GM12878 (cell line): ENCODE measurements at regions not wholly inside any gene's neighbourhood (a gene's known extent, or its start where the extent isn't known, plus 50 kb on each side); places are given as distances from the start of the nearest gene placed in this dataset.

Source experiments
- ATAC-seq: fragments of 200-7000 bp; cut with Tn5 transposase; 3 replicates; pipeline ENCODE4 v1.9.1; 2020; ENCODE audit warnings: mild to moderate bottlenecking, moderate library complexity
- BruUV-seq: library from RNA; stranded (reverse); fragments of 400-500 nt; replicated peaks from 2 replicates; lab custom pipeline; 2021; lab: Mats Ljungman, UMichigan
- CTCF ChIA-PET: fragments of 300-600 bp; sonication (Branson Sonifier 250); formaldehyde crosslinking; extraction: SDS; loops from one replicate; lab custom pipeline; 2021; ENCODE audit warnings: inconsistent platforms; lab: Yijun Ruan, JAX
- POLR2A ChIA-PET: fragments of 350-600 bp; formaldehyde crosslinking; extraction: SDS; loops from one replicate; lab custom pipeline; 2021; ENCODE audit warnings: inconsistent platforms; lab: Charles Lee
- RAD21 ChIA-PET: fragments of 300-600 bp; sonication (Branson Sonifier 250); formaldehyde crosslinking; loops from one replicate; lab custom pipeline; 2023; ENCODE audit warnings: antibody characterized with exemption; ENCODE audit not compliant: unreplicated experiment; lab: Charles Lee
- SMC1A ChIA-PET: fragments of 300-600 bp; sonication (Branson Sonifier 250); formaldehyde crosslinking; loops from one replicate; lab custom pipeline; 2023; ENCODE audit not compliant: unreplicated experiment, uncharacterized antibody; lab: Charles Lee
- DNase-seq: peaks from one replicate; pipeline ENCODE4 v3.0.0-alpha.2; 2011; ENCODE audit warnings: low read depth, low spot score
- FAIRE-seq: peaks from 3 replicates; lab custom pipeline; 2011; peaks lifted over from hg19 to GRCh38; lab: Jason Lieb, UNC
- H2AFZ ChIP-seq: 2 replicates; pipeline ENCODE4 v1.6.0; 2011; ENCODE audit warnings: low read depth, low read length, control low read depth; ENCODE audit not compliant: control insufficient read depth
- H3K27ac ChIP-seq: 2 replicates; pipeline ENCODE4 v1.5.1; 2011; ENCODE audit warnings: control low read depth; ENCODE audit not compliant: control insufficient read depth, insufficient read depth
- H3K27me3 ChIP-seq, 2 experiments: replicated peaks in 1 of 2; 2 replicates each; pipeline versions ENCODE4 v1.6.0 to v1.6.1; 2011; ENCODE audit warnings: low read length in 1 of 2; ENCODE audit not compliant: control insufficient read depth in 2 of 2, insufficient read depth in 2 of 2
- H3K36me3 ChIP-seq, 2 experiments: 2 replicates each; pipeline ENCODE4 v1.5.1; 2011; ENCODE audit warnings: low read length in 1 of 2; ENCODE audit not compliant: control insufficient read depth in 2 of 2, insufficient read depth in 2 of 2
- H3K4me1 ChIP-seq: 2 replicates; pipeline ENCODE4 v1.6.1; 2011; ENCODE audit warnings: mild to moderate bottlenecking, low read length, moderate library complexity, mixed read lengths; ENCODE audit not compliant: control insufficient read depth, insufficient read depth
- H3K4me2 ChIP-seq: 2 replicates; pipeline ENCODE4 v1.6.0; 2011; ENCODE audit warnings: control low read depth; ENCODE audit not compliant: control insufficient read depth, insufficient read depth
- H3K4me3 ChIP-seq: fragments of 200-600 bp; sonication (generic); 2 replicates; pipeline ENCODE4 v1.5.1; 2016
- H3K79me2 ChIP-seq: 2 replicates; pipeline ENCODE4 v1.6.0; 2011; ENCODE audit warnings: low read length; ENCODE audit not compliant: control insufficient read depth, insufficient read depth
- H3K9ac ChIP-seq: 2 replicates; pipeline ENCODE4 v1.8.0; 2011; ENCODE audit warnings: low read length, control low read depth, mixed read lengths; ENCODE audit not compliant: control insufficient read depth, insufficient read depth
- H3K9me3 ChIP-seq: replicated peaks from 3 replicates; pipeline ENCODE4 v1.5.1; 2011; ENCODE audit warnings: mild to moderate bottlenecking, low read length; ENCODE audit not compliant: control insufficient read depth, insufficient read depth
- H4K20me1 ChIP-seq: 2 replicates; pipeline ENCODE4 v1.6.0; 2011; ENCODE audit not compliant: control insufficient read depth, insufficient read depth
- CHD4 ChIP-seq: fragments of 200-600 bp; sonication (generic); IDR thresholded peaks from 2 replicates; pipeline ENCODE4 v1.6.1; 2016; ENCODE audit warnings: mild to moderate bottlenecking
- CREM ChIP-seq: IDR thresholded peaks from 2 replicates; pipeline ENCODE4 v1.6.1; 2014; ENCODE audit warnings: antibody characterized with exemption, low read depth
- FOXM1 ChIP-seq: IDR thresholded peaks from 2 replicates; pipeline ENCODE4 v1.6.1; 2012; ENCODE audit warnings: low read depth, mild to moderate bottlenecking, inconsistent platforms, low read length, moderate library complexity
- HDAC2 ChIP-seq: fragments of 200-600 bp; sonication (generic); IDR thresholded peaks from 2 replicates; pipeline ENCODE4 v1.6.1; 2017
- LARP7 ChIP-seq: fragments of 450-650 bp; IDR thresholded peaks from 2 replicates; pipeline ENCODE4 v1.6.1; 2017; ENCODE audit warnings: mild to moderate bottlenecking
- MEF2A ChIP-seq: IDR thresholded peaks from 2 replicates; pipeline ENCODE4 v1.6.1; 2011; ENCODE audit warnings: low read depth, mild to moderate bottlenecking, low read length, moderate library complexity; ENCODE audit not compliant: insufficient read depth
- POLR2AphosphoS5 ChIP-seq: IDR thresholded peaks from 2 replicates; pipeline ENCODE4 v1.6.1; 2011; ENCODE audit warnings: mild to moderate bottlenecking, low read length, inconsistent platforms
- RUNX3 ChIP-seq: IDR thresholded peaks from 2 replicates; pipeline ENCODE4 v1.6.1; 2012; ENCODE audit warnings: low read length, inconsistent platforms
- SMAD1 ChIP-seq: fragments of 450-650 bp; IDR thresholded peaks from 2 replicates; pipeline ENCODE4 v1.6.1; 2018; ENCODE audit warnings: mild to moderate bottlenecking, low read depth; ENCODE audit not compliant: partially characterized antibody
- SREBF2 ChIP-seq: IDR thresholded peaks from 2 replicates; pipeline ENCODE4 v1.6.1; 2012; ENCODE audit warnings: mild to moderate bottlenecking, low read length
- TAF1 ChIP-seq: IDR thresholded peaks from 2 replicates; pipeline ENCODE4 v1.6.1; 2011; ENCODE audit warnings: mild to moderate bottlenecking, low read depth, low read length, borderline replicate concordance
- ZNF217 ChIP-seq: fragments of 450-650 bp; IDR thresholded peaks from 2 replicates; pipeline ENCODE4 v1.6.1; 2017; ENCODE audit warnings: antibody characterized with exemption, mild to moderate bottlenecking
- ZNF622 ChIP-seq: fragments of 450-650 bp; IDR thresholded peaks from 2 replicates; pipeline ENCODE4 v1.6.1; 2017; ENCODE audit warnings: mild to moderate bottlenecking, inconsistent platforms
- WGBS: methylation state at CpG from one replicate; pipeline ENCODE4 v1.1.6; 2016; ENCODE audit warnings: low lambda C conversion rate; ENCODE audit not compliant: insufficient replicate concordance, insufficient coverage; ENCODE audit errors: missing lambda C conversion rate; 5-methylcytosine and 5-hydroxymethylcytosine counted together
- in situ Hi-C: fragments of 300-500 bp; cut with MboI; formaldehyde crosslinking; loops from 9 replicates; pipeline ENCODE4 v1.14.3; 2018; ENCODE audit warnings: mixed read lengths
- intact Hi-C: fragments of 100-400 bp; cut with micrococcal nuclease; formaldehyde crosslinking; loops from one replicate; pipeline ENCODE4 v1.14.2; 2022; ENCODE audit not compliant: unreplicated experiment
- TF ChIP-seq, protein P1 (sequence below): IDR thresholded peaks from 2 replicates; pipeline ENCODE4 v1.6.1; 2012; ENCODE audit warnings: improper control_type of control experiment, low read depth, low read length; ENCODE audit not compliant: insufficient replicate concordance
- TF ChIP-seq, protein P2 (sequence below): IDR thresholded peaks from 2 replicates; pipeline ENCODE4 v1.6.1; 2011; ENCODE audit warnings: mild to moderate bottlenecking, low read depth, low read length, moderate library complexity; ENCODE audit not compliant: insufficient replicate concordance
- TF ChIP-seq, protein P3 (sequence below): fragments of 150-350 bp; IDR thresholded peaks from 2 replicates; pipeline ENCODE4 v1.6.1; 2014; ENCODE audit warnings: mild to moderate bottlenecking, low read depth, low read length

DNA sequence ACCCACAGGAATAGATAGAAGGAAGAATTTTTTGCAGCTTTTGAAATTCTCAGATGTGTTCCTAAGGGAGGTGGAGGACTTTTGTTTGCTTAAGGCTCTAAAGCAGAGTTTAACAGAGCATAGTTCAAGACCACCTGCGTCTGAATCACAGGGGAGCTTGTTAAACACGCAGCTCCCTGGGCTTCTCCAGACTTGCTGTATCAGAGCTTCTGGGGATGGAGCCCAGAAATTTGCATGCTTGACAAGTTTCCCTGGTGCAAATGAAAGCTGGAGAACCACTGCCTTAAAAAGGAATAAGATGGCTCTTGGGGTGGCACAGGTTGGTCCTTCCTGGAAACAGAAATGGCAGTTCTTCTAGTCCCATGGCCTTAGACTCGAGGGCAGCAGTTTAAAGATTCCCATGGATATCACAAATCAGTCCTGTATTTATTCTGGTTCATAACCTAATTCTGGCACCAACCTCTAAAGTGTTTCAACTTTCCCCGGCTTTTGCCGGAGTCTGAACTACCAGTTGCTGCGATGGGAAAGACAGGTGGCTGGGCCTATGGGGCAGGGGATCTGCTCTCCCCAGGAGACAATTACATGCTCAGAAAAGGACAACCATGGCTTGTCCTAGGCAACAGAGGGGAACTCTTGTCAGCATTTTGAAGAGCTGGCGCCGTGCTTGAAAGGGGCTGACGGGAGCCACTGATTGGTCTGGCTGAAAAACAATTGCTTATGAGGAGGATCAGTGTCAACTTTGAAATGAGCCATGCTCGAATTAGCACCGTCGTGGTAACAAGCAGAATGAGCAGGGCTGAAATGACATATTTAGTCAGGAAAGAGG, 599.6 kb downstream of the CCDC171 start (continued):
- TF ChIP-seq SMAD1, result no peak

DNA sequence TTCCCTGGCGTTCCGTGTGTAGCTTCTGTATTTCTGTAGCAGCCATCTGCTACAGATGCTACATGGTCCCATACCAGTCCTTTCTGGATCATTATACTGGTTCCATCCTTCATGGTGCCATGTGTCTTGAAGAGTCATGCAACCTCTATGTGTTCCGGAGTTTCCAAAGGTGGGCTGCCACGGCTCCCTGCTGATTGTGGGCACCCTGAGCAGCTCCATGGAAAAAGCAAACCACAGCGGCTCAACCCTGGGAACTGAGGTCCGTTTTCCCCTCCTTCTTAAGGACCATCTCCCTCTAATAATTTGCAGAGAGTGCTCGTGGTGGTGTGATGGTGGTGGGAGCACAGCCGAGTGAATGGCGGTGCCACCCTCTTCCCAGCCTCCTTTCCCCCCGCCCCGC, 600.4 kb downstream of the CCDC171 start:
- Histone ChIP-seq H2AFZ (no peak overlapping the region), H3K9me3 (no peaks in the 10 kb centered on the region), H4K20me1 (no peaks in the 10 kb centered on the region), H3K9ac (no peak overlapping the region), H3K27ac (no peak overlapping the region), H3K36me3 (no peaks in the 10 kb centered on the region), H3K4me1 (no peaks in the 10 kb centered on the region), H3K4me3 (no peak overlapping the region), H3K4me2 (no peak overlapping the region), H3K79me2 (no peaks in the 10 kb centered on the region), H3K27me3 (no peaks in the 10 kb centered on the region)
- ChIA-PET POLR2A (no interaction called here), SMC1A (no interaction called here), RAD21 (no interaction called here), CTCF (interaction anchor here (1.0 kb wide), 1 partner anchor 38 kb away, joined by 3 read pairs; no protein-coding TSS in a partner anchor)
- intact Hi-C loops (no loop called here), in situ Hi-C loops (no loop called here)
- FAIRE-seq (no peak), DNase-seq (no peak), ATAC-seq (no peak)
- no peak for TF ChIP-seq ZNF622
- TF ChIP-seq, protein P1, sequence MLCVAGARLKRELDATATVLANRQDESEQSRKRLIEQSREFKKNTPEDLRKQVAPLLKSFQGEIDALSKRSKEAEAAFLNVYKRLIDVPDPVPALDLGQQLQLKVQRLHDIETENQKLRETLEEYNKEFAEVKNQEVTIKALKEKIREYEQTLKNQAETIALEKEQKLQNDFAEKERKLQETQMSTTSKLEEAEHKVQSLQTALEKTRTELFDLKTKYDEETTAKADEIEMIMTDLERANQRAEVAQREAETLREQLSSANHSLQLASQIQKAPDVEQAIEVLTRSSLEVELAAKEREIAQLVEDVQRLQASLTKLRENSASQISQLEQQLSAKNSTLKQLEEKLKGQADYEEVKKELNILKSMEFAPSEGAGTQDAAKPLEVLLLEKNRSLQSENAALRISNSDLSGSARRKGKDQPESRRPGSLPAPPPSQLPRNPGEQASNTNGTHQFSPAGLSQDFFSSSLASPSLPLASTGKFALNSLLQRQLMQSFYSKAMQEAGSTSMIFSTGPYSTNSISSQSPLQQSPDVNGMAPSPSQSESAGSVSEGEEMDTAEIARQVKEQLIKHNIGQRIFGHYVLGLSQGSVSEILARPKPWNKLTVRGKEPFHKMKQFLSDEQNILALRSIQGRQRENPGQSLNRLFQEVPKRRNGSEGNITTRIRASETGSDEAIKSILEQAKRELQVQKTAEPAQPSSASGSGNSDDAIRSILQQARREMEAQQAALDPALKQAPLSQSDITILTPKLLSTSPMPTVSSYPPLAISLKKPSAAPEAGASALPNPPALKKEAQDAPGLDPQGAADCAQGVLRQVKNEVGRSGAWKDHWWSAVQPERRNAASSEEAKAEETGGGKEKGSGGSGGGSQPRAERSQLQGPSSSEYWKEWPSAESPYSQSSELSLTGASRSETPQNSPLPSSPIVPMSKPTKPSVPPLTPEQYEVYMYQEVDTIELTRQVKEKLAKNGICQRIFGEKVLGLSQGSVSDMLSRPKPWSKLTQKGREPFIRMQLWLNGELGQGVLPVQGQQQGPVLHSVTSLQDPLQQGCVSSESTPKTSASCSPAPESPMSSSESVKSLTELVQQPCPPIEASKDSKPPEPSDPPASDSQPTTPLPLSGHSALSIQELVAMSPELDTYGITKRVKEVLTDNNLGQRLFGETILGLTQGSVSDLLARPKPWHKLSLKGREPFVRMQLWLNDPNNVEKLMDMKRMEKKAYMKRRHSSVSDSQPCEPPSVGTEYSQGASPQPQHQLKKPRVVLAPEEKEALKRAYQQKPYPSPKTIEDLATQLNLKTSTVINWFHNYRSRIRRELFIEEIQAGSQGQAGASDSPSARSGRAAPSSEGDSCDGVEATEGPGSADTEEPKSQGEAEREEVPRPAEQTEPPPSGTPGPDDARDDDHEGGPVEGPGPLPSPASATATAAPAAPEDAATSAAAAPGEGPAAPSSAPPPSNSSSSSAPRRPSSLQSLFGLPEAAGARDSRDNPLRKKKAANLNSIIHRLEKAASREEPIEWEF, result no peak
- no peak for TF ChIP-seq CREM
- TF ChIP-seq, protein P2, sequence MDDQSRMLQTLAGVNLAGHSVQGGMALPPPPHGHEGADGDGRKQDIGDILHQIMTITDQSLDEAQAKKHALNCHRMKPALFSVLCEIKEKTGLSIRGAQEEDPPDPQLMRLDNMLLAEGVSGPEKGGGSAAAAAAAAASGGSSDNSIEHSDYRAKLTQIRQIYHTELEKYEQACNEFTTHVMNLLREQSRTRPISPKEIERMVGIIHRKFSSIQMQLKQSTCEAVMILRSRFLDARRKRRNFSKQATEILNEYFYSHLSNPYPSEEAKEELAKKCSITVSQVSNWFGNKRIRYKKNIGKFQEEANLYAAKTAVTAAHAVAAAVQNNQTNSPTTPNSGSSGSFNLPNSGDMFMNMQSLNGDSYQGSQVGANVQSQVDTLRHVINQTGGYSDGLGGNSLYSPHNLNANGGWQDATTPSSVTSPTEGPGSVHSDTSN, result no peak
- no peak for TF ChIP-seq LARP7
- TF ChIP-seq ZNF217, result no peak
- TF ChIP-seq TAF1, result no peak
- no peak for TF ChIP-seq RUNX3
- no peak for TF ChIP-seq MEF2A
- TF ChIP-seq SREBF2, result no peak
- no peak for TF ChIP-seq CHD4
- TF ChIP-seq, protein P3, sequence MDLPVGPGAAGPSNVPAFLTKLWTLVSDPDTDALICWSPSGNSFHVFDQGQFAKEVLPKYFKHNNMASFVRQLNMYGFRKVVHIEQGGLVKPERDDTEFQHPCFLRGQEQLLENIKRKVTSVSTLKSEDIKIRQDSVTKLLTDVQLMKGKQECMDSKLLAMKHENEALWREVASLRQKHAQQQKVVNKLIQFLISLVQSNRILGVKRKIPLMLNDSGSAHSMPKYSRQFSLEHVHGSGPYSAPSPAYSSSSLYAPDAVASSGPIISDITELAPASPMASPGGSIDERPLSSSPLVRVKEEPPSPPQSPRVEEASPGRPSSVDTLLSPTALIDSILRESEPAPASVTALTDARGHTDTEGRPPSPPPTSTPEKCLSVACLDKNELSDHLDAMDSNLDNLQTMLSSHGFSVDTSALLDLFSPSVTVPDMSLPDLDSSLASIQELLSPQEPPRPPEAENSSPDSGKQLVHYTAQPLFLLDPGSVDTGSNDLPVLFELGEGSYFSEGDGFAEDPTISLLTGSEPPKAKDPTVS, result no peak
- TF ChIP-seq POLR2AphosphoS5, result no peak
- TF ChIP-seq FOXM1, result no peak
- no peak for TF ChIP-seq HDAC2
- WGBS, result 29% methylated on average over 11 of the region's 11 CpGs
- no TSS peak for BruUV-seq
